GM19372 (cell line): ENCODE measurements at regions not wholly inside any gene's neighbourhood (a gene's known extent, or its start where the extent isn't known, plus 50 kb on each side); places are given as distances from the start of the nearest gene placed in this dataset.
"Not testable (repeated sequence)": the region's sequence is repeated elsewhere in the genome, so short reads cannot be mapped to it uniquely, and the experiment has no call there.

Experiments
- ATAC-seq: cut with Tn5 transposase; IDR thresholded peaks from one replicate; pipeline ENCODE4 v1.9.1; 2021; ENCODE audit warnings: mild to moderate bottlenecking, low read depth, moderate library complexity; ENCODE audit not compliant: unreplicated experiment

DNA sequence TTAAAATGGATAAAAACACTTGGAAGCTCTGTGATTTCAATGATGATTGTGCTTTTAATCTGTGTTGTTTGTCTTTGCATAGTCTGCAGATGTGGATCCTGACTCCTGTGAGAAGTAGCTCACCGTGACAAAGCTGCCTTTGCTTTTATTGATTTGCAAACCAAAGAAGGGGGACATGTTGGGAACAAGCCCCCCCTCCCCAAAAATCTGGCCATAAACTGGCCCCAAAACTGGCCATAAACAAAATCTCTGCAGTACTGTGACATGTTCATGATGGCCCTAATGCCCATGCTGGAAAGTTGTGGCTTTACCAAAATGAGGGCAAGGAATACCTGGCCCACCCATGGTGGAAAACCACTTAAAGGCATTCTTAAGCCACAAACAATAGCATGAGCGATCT, 202.4 kb downstream of the YTHDC2 start:
- not testable (repeated sequence) for ATAC-seq

DNA sequence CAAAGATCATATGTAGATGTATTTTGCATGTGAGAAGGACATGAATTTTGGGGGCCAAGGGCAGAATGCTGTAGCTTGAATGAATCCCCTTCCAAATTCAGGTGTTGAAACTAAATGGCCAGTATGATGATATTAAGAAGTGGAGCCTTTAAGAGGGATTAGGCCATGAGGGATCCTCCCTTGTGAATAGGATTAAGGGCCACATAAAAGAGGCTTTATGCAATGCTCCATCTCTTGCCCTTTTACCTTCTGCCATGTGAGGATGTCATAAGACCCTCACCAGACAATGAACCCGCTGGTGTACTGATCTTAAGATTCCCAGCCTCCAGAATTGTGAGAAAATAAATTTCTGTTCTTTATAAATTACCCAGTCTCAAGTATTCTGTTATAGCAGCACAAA, 206.1 kb downstream of the YTHDC2 start:
- no peak for ATAC-seq

DNA sequence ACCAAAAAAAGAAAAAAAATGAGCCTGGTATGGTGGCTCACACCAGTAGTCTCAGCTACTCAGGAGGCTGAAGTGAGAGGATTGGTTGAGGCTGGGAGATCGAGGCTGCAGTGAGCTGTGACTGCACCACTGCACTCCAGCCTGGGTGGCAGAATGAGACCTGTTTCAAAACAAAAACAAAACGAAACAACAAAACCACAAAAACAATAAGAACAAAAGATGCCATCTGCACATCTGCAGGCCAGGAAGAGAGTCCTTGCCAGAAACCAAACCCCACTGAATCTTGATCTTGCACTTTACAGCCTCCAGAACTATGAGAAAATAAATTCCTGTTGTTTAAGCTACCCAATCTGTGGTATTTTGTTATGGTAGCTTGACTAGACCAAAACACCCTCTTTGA, 207.7 kb downstream of the YTHDC2 start:
- ATAC-seq, result no peak

GRCh38 chr5:113723021-113723420, 209.5 kb downstream of the YTHDC2 start:
- no peak for ATAC-seq

DNA sequence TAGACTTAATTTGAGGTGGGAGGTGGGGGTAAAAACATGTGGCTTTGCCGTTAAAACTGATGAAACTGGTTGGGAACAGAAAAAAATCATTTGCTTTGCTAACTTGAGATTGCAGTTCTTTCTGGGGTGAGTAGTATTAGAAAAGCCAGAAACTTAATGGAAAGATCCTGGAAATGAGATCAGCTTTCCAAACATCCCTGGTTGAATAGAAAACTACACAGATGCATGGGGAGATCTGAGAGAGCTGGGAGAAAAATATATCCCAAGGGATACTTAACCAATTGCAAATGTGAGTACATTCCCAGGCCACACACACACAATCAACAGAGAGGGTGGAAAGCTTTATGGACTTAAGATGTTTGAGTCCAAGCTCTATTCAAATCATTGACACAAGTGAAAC, 222.3 kb downstream of the YTHDC2 start:
- ATAC-seq, result no peak

DNA sequence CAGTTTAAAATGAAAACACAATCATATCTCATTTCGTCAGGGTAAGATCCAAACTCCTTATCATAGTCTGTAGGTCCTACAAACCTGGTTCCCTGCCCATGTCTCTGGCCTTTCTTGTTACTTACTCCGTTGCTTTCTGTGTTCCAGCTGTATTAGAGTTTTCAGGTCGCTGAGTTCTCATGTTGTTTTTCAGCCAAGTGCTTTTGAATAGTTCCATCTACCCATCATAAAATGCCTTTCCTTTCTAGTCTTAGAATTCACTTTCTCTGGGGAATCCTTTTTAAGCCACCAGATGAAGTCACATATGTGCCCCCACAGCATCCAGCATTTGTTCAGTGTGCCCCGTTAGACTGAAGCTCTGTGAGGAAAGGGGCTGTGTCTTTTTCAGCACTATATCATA, 228.7 kb downstream of the YTHDC2 start:
- no peak for ATAC-seq

DNA sequence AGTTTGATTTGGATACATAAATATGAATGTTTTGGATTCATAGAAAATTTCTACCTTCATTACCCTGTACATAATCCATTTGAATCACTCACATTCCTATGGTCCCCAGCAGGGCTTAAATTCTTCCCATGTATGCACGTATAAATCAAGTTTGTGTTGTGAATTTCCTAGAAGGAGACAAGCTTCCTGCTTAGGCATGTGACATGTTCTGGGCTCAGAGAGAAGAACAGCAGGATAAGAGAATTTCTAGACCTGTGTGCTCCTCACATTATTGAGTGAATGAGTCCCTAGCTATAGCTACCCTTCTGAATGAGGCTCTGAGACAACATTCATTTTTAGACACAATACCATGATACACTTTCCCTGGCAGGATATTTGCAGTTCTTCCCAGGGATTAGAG, 229.1 kb downstream of the YTHDC2 start:
- no peak for ATAC-seq

DNA sequence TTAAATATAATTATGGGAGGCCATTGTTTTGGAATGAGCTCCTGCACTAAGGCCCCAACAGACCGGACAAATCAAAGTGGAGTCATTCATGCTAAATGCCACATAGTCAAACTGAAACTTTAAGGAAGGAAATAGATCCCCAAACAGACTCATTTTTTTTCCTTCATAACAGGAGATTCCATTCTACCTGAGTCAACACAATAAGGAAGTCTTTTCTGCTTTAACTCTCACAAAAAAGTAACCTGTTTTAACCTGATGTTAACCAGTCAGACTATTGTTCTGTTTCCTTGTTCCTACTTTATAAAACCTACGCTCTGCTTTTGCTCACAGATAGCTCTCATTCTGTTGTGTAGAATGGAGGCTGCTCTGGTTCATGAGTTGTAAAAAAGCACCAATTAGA, 234.9 kb downstream of the YTHDC2 start:
- no peak for ATAC-seq

DNA sequence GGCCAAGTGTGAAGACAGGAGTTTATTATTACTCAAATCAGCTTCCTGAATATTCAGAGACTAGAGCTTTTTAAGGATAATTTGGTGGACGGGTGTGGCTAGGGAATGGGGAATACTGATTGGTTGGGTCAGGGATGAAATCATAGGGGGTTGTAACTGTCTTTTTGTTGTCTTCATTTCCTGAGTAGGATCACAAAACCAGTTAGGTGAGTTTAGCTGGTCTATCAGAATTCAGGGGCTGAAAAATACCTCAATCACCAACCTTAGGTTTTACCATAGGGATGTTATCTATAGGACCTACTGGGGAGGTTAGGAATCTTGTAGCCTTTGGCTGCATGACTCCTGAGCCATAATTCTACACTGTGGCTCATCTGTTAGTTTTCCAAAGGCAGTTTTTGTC, 235.8 kb downstream of the YTHDC2 start:
- ATAC-seq, result no peak

GRCh38 chr5:113753182-113753581, 239.7 kb downstream of the YTHDC2 start:
- ATAC-seq, result not testable (repeated sequence)

DNA sequence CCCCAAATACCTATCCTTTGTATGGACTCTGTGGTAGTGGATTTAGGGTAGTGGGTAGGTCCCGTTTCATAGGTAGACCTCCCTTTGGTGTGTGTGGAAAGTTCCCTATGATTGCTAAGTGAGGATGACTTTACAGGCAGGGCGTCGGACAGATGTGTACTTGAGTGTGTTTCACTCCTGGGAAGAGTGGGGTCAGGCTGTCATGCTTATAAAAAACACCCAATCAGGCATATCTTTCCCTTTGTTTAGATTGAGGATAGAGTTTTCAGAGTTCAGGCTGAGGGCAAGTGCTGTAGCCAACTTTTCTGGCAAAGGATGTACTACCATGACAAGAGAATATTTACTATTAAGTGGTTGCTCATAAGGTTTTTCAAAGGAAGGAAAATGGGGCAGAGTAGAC, 242.0 kb downstream of the YTHDC2 start:
- ATAC-seq, result no peak

- no peak for ATAC-seq
These were observed 244.0 kb downstream of the YTHDC2 start for GRCh38 chr5:113757508-113757907.

DNA sequence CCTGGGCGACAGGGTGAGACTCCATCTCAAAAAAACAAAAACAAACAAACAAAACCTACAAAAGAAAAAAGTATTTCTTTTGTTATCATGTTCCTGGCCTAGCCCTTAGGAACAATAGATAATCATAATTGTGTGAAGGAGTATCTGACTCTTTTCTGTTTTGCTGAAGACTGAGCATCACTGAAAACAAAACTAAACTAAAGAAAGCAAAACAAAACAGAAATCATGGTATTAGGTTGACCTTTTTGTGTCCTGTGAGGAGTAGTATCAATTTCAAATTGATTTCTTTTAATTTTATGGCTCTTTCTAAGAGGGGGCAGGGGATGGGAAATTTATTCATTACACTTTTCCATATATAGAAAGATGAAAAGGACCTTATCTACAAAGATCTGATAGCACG, 246.0 kb downstream of the YTHDC2 start:
- ATAC-seq, result no peak

GRCh38 chr5:113760486-113760885, 247.0 kb downstream of the YTHDC2 start:
- no peak for ATAC-seq

GRCh38 chr5:113761594-113761993, 248.1 kb downstream of the YTHDC2 start:
- no peak for ATAC-seq

DNA sequence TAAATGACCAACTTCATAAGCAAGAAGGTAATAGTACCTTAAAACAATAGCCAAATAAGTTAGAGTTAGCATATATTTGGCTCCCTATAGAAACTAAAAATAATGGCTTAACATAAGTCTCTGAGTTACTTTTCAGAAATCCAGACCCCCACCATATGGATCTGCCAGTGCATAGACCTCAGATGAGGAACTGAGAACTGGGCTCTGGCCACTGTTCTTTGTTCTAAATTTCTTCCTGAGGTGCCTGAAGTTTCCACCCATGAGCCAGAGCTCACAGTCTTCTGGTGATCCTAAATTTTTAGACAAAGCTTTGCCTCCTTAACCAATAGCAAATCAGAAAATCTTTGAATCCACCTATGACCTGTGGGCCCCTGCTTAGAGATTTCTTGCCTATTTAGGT, 250.9 kb downstream of the YTHDC2 start:
- ATAC-seq, result no peak

DNA sequence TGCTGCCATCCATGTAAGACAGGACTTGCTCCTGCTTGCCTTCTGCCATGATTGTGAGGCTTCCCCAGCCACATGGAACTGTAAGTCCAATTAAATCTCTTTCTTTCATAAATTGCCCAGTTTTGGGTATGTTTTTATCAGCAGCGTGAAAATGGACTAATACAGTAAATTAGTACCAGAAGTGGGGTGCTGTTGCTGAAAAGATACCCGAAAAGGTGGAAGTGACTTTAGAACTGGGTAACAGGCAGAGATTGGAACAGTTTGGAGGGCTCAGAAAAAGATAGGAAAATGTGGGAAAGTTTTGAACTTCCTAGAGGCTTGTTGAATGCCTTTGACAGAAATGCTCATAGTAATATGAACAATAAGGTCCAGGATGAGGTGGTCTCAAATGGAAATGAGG, 253.3 kb downstream of the YTHDC2 start:
- not testable (repeated sequence) for ATAC-seq

GRCh38 chr5:113770648-113771047, 257.2 kb downstream of the YTHDC2 start:
- no peak for ATAC-seq

GRCh38 chr5:113771483-113771882, 258.0 kb downstream of the YTHDC2 start:
- peak; percentile 67 for ATAC-seq

DNA sequence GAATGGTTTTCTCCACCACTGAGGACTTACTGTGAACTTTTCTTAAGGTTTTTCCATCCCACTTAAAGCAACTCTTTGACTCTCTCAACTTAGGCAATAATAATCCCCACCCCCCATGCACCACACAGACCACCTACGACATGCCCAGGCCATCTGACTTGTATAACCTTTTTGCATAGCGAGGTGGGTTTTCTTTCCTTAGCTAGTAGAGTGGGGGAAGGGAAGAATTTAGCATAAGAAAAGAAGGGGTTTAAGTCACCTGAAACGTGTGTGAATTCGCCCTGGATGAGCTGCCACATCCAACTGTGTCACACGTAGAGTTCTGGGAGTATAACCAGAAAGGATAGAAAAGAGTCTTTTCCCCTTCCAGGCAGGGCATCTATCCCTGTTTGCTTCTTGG, 262.7 kb downstream of the YTHDC2 start:
- no peak for ATAC-seq

- ATAC-seq, result no peak
These were observed 263.5 kb downstream of the YTHDC2 start for GRCh38 chr5:113776832-113777525.

GRCh38 chr5:113778147-113778546, 264.7 kb downstream of the YTHDC2 start:
- no peak for ATAC-seq

- ATAC-seq, result no peak
These were observed 274.7 kb downstream of the YTHDC2 start for GRCh38 chr5:113788141-113788655.
